WTC11 (cell line): ENCODE measurements at regions not wholly inside any gene's neighbourhood (a gene's known extent, or its start where the extent isn't known, plus 50 kb on each side); places are given as distances from the start of the nearest gene placed in this dataset.

ENCODE experiments used
- ATAC-seq: fragments of 200-7000 bp; cut with Tn5 transposase; 2 replicates; pipeline ENCODE4 v1.10.0; 2021; ENCODE audit warnings: mild to moderate bottlenecking, moderate library complexity
- CTCF ChIA-PET: fragments of 300-600 bp; sonication (Branson Sonifier 250); formaldehyde crosslinking; loops from one replicate; lab custom pipeline; 2021; ENCODE audit warnings: antibody characterized with exemption; lab: Charles Lee
- POLR2A ChIA-PET: fragments of 350-600 bp; sonication (Branson Sonifier 250); formaldehyde crosslinking; loops from one replicate; lab custom pipeline; 2021; ENCODE audit warnings: antibody characterized with exemption; lab: Charles Lee
- DNase-seq: peaks from one replicate; pipeline ENCODE4 v3.0.0; 2021; ENCODE audit warnings: low spot score
- H3K27ac Mint-ChIP-seq: 2 replicates; pipeline ENCODE4 v1.8.0; 2021; ENCODE audit warnings: mixed read lengths
- H3K27me3 Mint-ChIP-seq: 2 replicates; pipeline ENCODE4 v1.8.0; 2021; ENCODE audit warnings: low read depth, mild to moderate bottlenecking, moderate library complexity, mixed read lengths
- H3K36me3 Mint-ChIP-seq: 2 replicates; pipeline ENCODE4 v1.8.0; 2021; ENCODE audit warnings: mixed read lengths
- H3K4me1 Mint-ChIP-seq: 2 replicates; pipeline ENCODE4 v1.8.0; 2022; ENCODE audit warnings: mixed read lengths
- H3K4me3 Mint-ChIP-seq: 2 replicates; pipeline ENCODE4 v1.8.0; 2021; ENCODE audit warnings: mild to moderate bottlenecking, moderate library complexity, mixed read lengths
- H3K9me3 Mint-ChIP-seq: 2 replicates; pipeline ENCODE4 v1.8.0; 2021; ENCODE audit warnings: mixed read lengths
- CDX4 ChIP-seq: fragments of 250-450 bp; sonication (Bioruptor Pico); IDR thresholded peaks from 2 replicates; pipeline ENCODE4 v1.9.0; 2021; ENCODE audit warnings: moderate library complexity, mild to moderate bottlenecking, inconsistent platforms, borderline replicate concordance
- ELF4 ChIP-seq: sonication (generic); formaldehyde crosslinking; IDR thresholded peaks from 2 replicates; pipeline ENCODE4 v1.8.1; 2022; ENCODE audit warnings: low read depth, mild to moderate bottlenecking, moderate library complexity, missing genetic modification reagents
- ERG ChIP-seq: fragments of 250-450 bp; sonication (Bioruptor Pico); IDR thresholded peaks from 2 replicates; pipeline ENCODE4 v1.8.0; 2021; ENCODE audit warnings: mild to moderate bottlenecking
- HMGXB4 ChIP-seq: sonication (generic); formaldehyde crosslinking; IDR thresholded peaks from 2 replicates; pipeline ENCODE4 v1.8.1; 2023; ENCODE audit warnings: mild to moderate bottlenecking, moderate library complexity, missing genetic modification reagents
- MAX ChIP-seq: sonication (generic); formaldehyde crosslinking; IDR thresholded peaks from 2 replicates; pipeline ENCODE4 v1.8.0; 2022; ENCODE audit warnings: mild to moderate bottlenecking, missing genetic modification reagents
- NFYB ChIP-seq: sonication (generic); formaldehyde crosslinking; conservative IDR thresholded peaks from 2 replicates; pipeline ENCODE4 v1.8.0; 2022; ENCODE audit warnings: low read depth, missing genetic modification reagents
- NR2C2 ChIP-seq: sonication (generic); formaldehyde crosslinking; IDR thresholded peaks from 2 replicates; pipeline ENCODE4 v1.8.0; 2022; ENCODE audit warnings: mild to moderate bottlenecking, missing genetic modification reagents
- RELA ChIP-seq: sonication (generic); formaldehyde crosslinking; IDR thresholded peaks from 2 replicates; pipeline ENCODE4 v1.8.1; 2022; ENCODE audit warnings: missing genetic modification reagents, mild to moderate bottlenecking, borderline replicate concordance
- RORB ChIP-seq: fragments of 250-450 bp; sonication (Bioruptor Pico); IDR thresholded peaks from 2 replicates; pipeline ENCODE4 v1.9.0; 2021; ENCODE audit warnings: mild to moderate bottlenecking
- SMAD3 ChIP-seq: sonication (generic); formaldehyde crosslinking; IDR thresholded peaks from 2 replicates; pipeline ENCODE4 v1.8.0; 2022; ENCODE audit warnings: missing genetic modification reagents, mild to moderate bottlenecking, borderline replicate concordance
- STAT6 ChIP-seq: sonication (generic); formaldehyde crosslinking; conservative IDR thresholded peaks from 2 replicates; pipeline ENCODE4 v1.8.1; 2023; ENCODE audit warnings: mild to moderate bottlenecking, low read depth, missing genetic modification reagents, moderate library complexity
- ZBTB43 ChIP-seq: sonication (generic); formaldehyde crosslinking; IDR thresholded peaks from 2 replicates; pipeline ENCODE4 v1.8.1; 2023; ENCODE audit warnings: mild to moderate bottlenecking, missing genetic modification reagents
- ZMAT4 ChIP-seq: fragments of 250-450 bp; sonication (Bioruptor Pico); IDR thresholded peaks from 2 replicates; pipeline ENCODE4 v1.9.0; 2021; ENCODE audit warnings: mild to moderate bottlenecking
- ZNF281 ChIP-seq: sonication (generic); formaldehyde crosslinking; IDR thresholded peaks from 2 replicates; pipeline ENCODE4 v1.8.0; 2023; ENCODE audit warnings: mild to moderate bottlenecking, missing genetic modification reagents
- ZNF396 ChIP-seq: fragments of 250-450 bp; sonication (Bioruptor Pico); IDR thresholded peaks from 2 replicates; pipeline ENCODE4 v1.8.0; 2021; ENCODE audit warnings: mild to moderate bottlenecking, moderate library complexity, borderline replicate concordance
- ZNF416 ChIP-seq: fragments of 250-450 bp; sonication (Bioruptor Pico); IDR thresholded peaks from 2 replicates; pipeline ENCODE4 v1.9.0; 2021; ENCODE audit warnings: mild to moderate bottlenecking, inconsistent platforms
- ZNF425 ChIP-seq: fragments of 250-450 bp; sonication (Bioruptor Pico); conservative IDR thresholded peaks from 2 replicates; pipeline ENCODE4 v1.9.0; 2021; ENCODE audit warnings: mild to moderate bottlenecking
- ZNF671 ChIP-seq: fragments of 250-450 bp; sonication (Bioruptor Pico); IDR thresholded peaks from 2 replicates; pipeline ENCODE4 v1.8.0; 2021; ENCODE audit warnings: mild to moderate bottlenecking
- ZSCAN18 ChIP-seq: fragments of 250-450 bp; sonication (Bioruptor Pico); IDR thresholded peaks from 2 replicates; pipeline ENCODE4 v2.1.2; 2022; ENCODE audit warnings: mild to moderate bottlenecking, moderate library complexity

- H3K9me3 Mint-ChIP-seq = no peaks in the 10 kb centered on the region
- H3K27me3 Mint-ChIP-seq = no peaks in the 10 kb centered on the region
- peaks cover 14% of the 10 kb centered on the region for H3K4me1 Mint-ChIP-seq
- no peak for ATAC-seq
- TF ChIP-seq HMGXB4 (CRISPR knock-in tag) = no peak
- TF ChIP-seq ZNF416 (CRISPR knock-in tag) = no peak
- TF ChIP-seq ERG (CRISPR knock-in tag) = no peak
- TF ChIP-seq ZNF671 = no peak
- TF ChIP-seq ELF4 = no peak
- TF ChIP-seq RORB (CRISPR knock-in tag) = no peak
- no peak for TF ChIP-seq MAX
- TF ChIP-seq ZNF281 (CRISPR knock-in tag) = no peak
- TF ChIP-seq ZBTB43 = no peak
- no peak for TF ChIP-seq ZNF425
- no peak for TF ChIP-seq NFYB (CRISPR knock-in tag)
- no peak for TF ChIP-seq RELA (CRISPR knock-in tag)
- TF ChIP-seq ZMAT4 = no peak
- ChIA-PET POLR2A (no interaction called here), CTCF (no interaction called here)
- H3K4me3 Mint-ChIP-seq = no peak overlapping the region
- H3K36me3 Mint-ChIP-seq = no peaks in the 10 kb centered on the region
- DNase-seq = no peak
- H3K27ac Mint-ChIP-seq = no peak overlapping the region
These were observed 74.3 kb downstream of the MAP1LC3B2 start for GRCh38 chr12:116633476-116633875.

GRCh38 chr12:116631619-116632018 is 72.4 kb downstream of the MAP1LC3B2 start:
- Mint-ChIP-seq H3K36me3 (no peaks in the 10 kb centered on the region), H3K27me3 (no peaks in the 10 kb centered on the region), H3K4me3 (no peak overlapping the region)
- TF ChIP-seq CDX4 (CRISPR knock-in tag) (no peak), NR2C2 (CRISPR knock-in tag) (no peak), SMAD3 (CRISPR knock-in tag) (no peak), ZSCAN18 (CRISPR knock-in tag) (no peak), ZNF396 (CRISPR knock-in tag) (no peak), STAT6 (CRISPR knock-in tag) (no peak)
- TF ChIP-seq, all 79 proteins: peak for 0
- POLR2A ChIA-PET = no interaction called here
- CTCF ChIA-PET = interaction anchor here (1.0 kb wide), 2 partner anchors 56 to 65 kb away, joined by 3 read pairs; no protein-coding TSS in a partner anchor
- H3K4me1 Mint-ChIP-seq = peaks cover 14% of the 10 kb centered on the region
- DNase-seq = no peak
- no peak for ATAC-seq
- no peaks in the 10 kb centered on the region for H3K9me3 Mint-ChIP-seq
- H3K27ac Mint-ChIP-seq = no peak overlapping the region
